ENCODE measurements at regions not wholly inside any gene's neighbourhood (a gene's known extent, or its start where the extent isn't known, plus 50 kb on each side); places are given as distances from the start of the nearest gene placed in this dataset.

- Histone ChIP-seq H3K27ac (ENCODE audit: extremely low read length, insufficient read depth, low read length) (no peak overlapping the region), H3K4me2 (ENCODE audit: low read depth, low read length) (no peak overlapping the region), H3K27me3 (ENCODE audit: control insufficient read depth in 1 of 2, insufficient read depth in 2 of 2, low read length in 2 of 2) (no peaks in the 10 kb centered on the region), H3K4me3 (replicated peaks in 1 of 3; ENCODE audit: insufficient read depth in 1 of 3, low read depth in 2 of 3, low read length in 3 of 3) (no peak overlapping the region), H3K79me2 (ENCODE audit: insufficient read depth, low read length) (no peaks in the 10 kb centered on the region), H3K4me1 (ENCODE audit: insufficient read depth, low read length) (peaks cover 4% of the 10 kb centered on the region; the same call in 1 of the 2 replicates), H3K36me3 (replicated peaks in 1 of 2; ENCODE audit: control insufficient read depth in 1 of 2, insufficient read depth in 2 of 2, low read length in 2 of 2) (no peaks in the 10 kb centered on the region), H3K9me3 (ENCODE audit: low read length) (peaks cover 5% of the 10 kb centered on the region; the same call in 1 of the 2 replicates), H2AFZ (ENCODE audit: low read length) (no peak overlapping the region), H3K9ac (ENCODE audit: insufficient read depth, low read depth, low read length) (no peak overlapping the region), H4K20me1 (ENCODE audit: insufficient read depth, low read length) (no peaks in the 10 kb centered on the region)
- TF ChIP-seq NPAS2 (CRISPR knock-in tag; IDR thresholded peaks at IDR 0.05; ENCODE audit: borderline replicate concordance) (no peak), ZNF441 (CRISPR knock-in tag; IDR thresholded peaks at IDR 0.05; ENCODE audit: borderline replicate concordance) (no peak), TIGD3 (CRISPR knock-in tag; IDR thresholded peaks at IDR 0.05; ENCODE audit: borderline replicate concordance) (no peak), CC2D1A (CRISPR knock-in tag; IDR thresholded peaks at IDR 0.05) (no peak), AGO2 (optimal IDR thresholded peaks at IDR 0.05; ENCODE audit: low read depth, low read length) (no peak), PCBP2 (optimal IDR thresholded peaks at IDR 0.05; ENCODE audit: low read depth, low read length, poor library complexity, severe bottlenecking) (no peak), ZNF580 (CRISPR knock-in tag; IDR thresholded peaks at IDR 0.05; ENCODE audit: borderline replicate concordance, low read depth) (no peak), U2AF2 (IDR thresholded peaks at IDR 0.05; ENCODE audit: low read depth, low read length) (no peak), SMYD3 (CRISPR knock-in tag; IDR thresholded peaks at IDR 0.05) (no peak), SOX6 (IDR thresholded peaks at IDR 0.05) (no peak), SOX6 (CRISPR knock-in tag; IDR thresholded peaks at IDR 0.05) (no peak), TP53 (CRISPR knock-in tag; conservative IDR thresholded peaks at IDR 0.05) (no peak), ZNF180 (CRISPR knock-in tag; IDR thresholded peaks at IDR 0.05; ENCODE audit: borderline replicate concordance, low read depth) (no peak), ZFP36L2 (CRISPR knock-in tag; IDR thresholded peaks at IDR 0.05) (no peak), POGK (CRISPR knock-in tag; conservative IDR thresholded peaks at IDR 0.05) (no peak)
- DNase-seq (ENCODE audit: low spot score) (no peak), ATAC-seq (no peak), FAIRE-seq (no peak)
- POLR2A ChIA-PET, result no interaction called here
- intact Hi-C loops (cut with micrococcal nuclease; ENCODE audit: unreplicated experiment), result no loop called here
- CTCF ChIA-PET (ENCODE audit: low intra/inter-chr PET ratio, low total read pairs), result no interaction called here
- 21% methylated on average over 3 of the region's 3 CpGs for WGBS (ENCODE audit: low lambda C conversion rate)
- in situ Hi-C loops (cut with HindIII; ENCODE audit: extremely low pct_ligation_motif_present, low pct_unique_long_range_greater_than_20kb), result no loop called here
- no TSS peak for BruUV-seq (replicated peaks)
Observed at GRCh38 chr20:2224368-2224639, 71.5 kb upstream of the TGM3 start.

Measured in HepG2 (cell line).